ENCODE measurements at regions not wholly inside any gene's neighbourhood (a gene's known extent, or its start where the extent isn't known, plus 50 kb on each side); places are given as distances from the start of the nearest gene placed in this dataset.

DNA sequence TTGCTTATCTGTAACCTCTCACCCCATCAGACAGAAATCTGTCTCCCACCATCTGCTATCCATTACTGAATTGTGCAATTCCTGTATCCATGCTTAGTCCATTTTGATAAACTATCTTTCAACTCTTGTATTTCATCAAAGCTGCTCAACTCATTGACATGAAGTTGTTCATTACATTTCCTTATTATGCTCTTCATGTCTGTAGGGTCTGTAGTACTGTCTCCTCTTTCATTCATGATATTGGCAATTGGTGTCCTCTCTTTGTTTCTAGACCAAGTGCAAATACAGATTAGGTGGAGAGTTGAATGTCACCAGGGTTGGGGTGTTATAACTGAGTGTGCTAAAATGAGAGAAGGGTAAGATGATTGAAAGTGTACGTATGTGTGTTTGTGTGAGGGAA is 69.2 kb upstream of the ADRA2C start:
- Histone ChIP-seq H3K4me1 (ENCODE audit: control insufficient read depth in 2 of 2, insufficient read depth in 2 of 2, low read length in 2 of 2) (no peaks in the 10 kb centered on the region), H3K36me3 (ENCODE audit: control insufficient read depth in 2 of 2, insufficient read depth in 2 of 2, low read length in 2 of 2) (no peaks in the 10 kb centered on the region), H3K9me3 (ENCODE audit: control insufficient read depth in 2 of 2, low read length in 2 of 2) (no peaks in the 10 kb centered on the region), H3K27me3 (ENCODE audit: control insufficient read depth in 2 of 2, insufficient read depth in 2 of 2, low read length in 2 of 2) (peaks cover 1 to 3% of the 10 kb centered on the region in 2 donors), H3K9ac (ENCODE audit: low read depth in 1 of 2, low read length in 2 of 2) (no peak overlapping the region), H3K4me3 (ENCODE audit: low read length in 2 of 2) (no peak overlapping the region), H3K27ac (ENCODE audit: low read depth in 2 of 2, low read length in 2 of 2) (no peak overlapping the region)

DNA sequence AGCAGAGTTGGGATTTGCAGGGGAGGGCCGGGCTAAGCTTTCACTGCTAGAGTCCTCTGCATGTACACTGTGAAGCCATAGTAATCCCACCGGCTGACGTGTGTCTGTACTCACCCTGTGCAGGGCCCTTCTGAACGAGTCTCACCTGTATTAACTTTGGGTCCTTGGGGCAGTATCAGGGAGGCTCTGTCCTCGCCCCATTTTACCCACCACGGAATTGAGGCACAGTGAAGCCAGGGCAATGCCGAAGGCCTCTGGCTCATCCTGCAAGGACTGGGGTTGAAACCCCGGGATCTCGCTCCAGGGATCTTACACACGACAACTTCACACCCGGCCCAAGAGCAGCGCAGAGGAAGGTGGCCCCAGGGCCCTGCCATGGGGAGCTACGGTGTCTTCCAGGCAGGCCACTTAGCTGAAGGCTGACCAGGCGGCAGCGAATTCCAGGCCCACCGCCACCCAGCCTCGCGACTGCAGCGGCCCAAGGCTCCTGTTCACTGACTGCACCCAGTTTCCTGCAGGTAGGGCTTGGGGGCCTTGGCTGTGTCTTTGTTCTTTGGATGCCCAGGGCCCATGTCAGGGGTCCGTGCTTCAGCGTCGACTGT is 75.5 kb upstream of the ADRA2C start:
- H3K9ac ChIP-seq (ENCODE audit: low read depth in 1 of 2, low read length in 2 of 2): no peak overlapping the region
- H3K27ac ChIP-seq (ENCODE audit: low read depth in 2 of 2, low read length in 2 of 2): no peak overlapping the region
- H3K36me3 ChIP-seq (ENCODE audit: control insufficient read depth in 2 of 2, insufficient read depth in 2 of 2, low read length in 2 of 2): no peaks in the 10 kb centered on the region
- no peaks in the 10 kb centered on the region for H3K4me1 ChIP-seq (ENCODE audit: control insufficient read depth in 2 of 2, insufficient read depth in 2 of 2, low read length in 2 of 2)
- H3K9me3 ChIP-seq (ENCODE audit: control insufficient read depth in 2 of 2, low read length in 2 of 2): no peaks in the 10 kb centered on the region
- H3K4me3 ChIP-seq (ENCODE audit: low read length in 2 of 2): no peak overlapping the region
- no peaks in the 10 kb centered on the region for H3K27me3 ChIP-seq (ENCODE audit: control insufficient read depth in 2 of 2, insufficient read depth in 2 of 2, low read length in 2 of 2)

DNA sequence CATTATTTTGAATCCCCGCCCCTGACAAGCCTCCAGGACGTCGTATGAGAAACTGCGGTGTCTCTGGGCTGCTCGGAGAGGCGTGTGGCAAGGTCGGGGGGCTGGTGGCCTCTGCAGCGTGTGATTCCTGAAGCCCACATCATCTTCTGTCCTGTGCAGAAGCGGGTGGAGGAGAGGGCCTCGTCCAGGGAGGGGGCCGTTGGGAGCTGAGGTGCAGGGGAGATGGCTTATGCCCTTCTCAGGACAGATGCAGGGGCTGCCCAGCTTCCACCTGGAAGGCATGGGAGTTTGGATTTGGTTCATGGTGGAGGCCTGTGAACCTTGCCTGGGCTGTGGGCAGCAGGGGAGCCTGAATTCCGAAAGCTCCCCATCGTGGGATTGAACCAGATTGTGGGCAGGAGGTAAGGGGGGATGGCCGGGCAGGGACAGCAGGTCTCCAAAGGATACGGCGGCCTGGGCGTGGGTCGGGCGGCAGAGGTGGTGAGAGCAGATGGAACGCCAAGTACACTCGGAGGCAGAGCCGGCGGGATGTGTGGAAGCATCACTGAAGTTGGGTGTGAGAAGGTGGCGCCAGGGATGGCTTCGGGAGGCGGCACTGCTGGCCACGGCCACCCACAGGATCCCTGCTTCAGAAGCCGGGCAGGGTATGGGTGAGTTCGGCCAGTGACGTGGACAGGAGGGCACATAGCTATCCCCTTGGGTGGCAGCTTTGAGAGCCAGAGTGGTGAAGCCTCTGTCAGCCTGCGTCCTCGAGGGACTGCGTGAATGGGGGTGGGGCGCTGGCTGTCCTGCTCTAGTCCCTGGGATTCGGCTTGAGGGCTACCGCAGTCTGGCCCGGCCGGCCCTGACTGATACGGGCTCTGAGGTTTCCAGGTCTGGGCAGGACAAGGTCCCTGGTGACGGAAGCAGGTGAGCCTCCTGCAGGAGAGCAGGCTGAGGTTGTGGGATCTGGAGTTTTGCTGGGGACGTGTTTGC is 76.3 kb upstream of the ADRA2C start:
- Histone ChIP-seq H3K4me3 (ENCODE audit: low read length in 2 of 2) (no peak overlapping the region), H3K36me3 (ENCODE audit: control insufficient read depth in 2 of 2, insufficient read depth in 2 of 2, low read length in 2 of 2) (no peaks in the 10 kb centered on the region), H3K9ac (ENCODE audit: low read depth in 1 of 2, low read length in 2 of 2) (no peak overlapping the region), H3K27ac (ENCODE audit: low read depth in 2 of 2, low read length in 2 of 2) (no peak overlapping the region), H3K9me3 (ENCODE audit: control insufficient read depth in 2 of 2, low read length in 2 of 2) (no peaks in the 10 kb centered on the region), H3K4me1 (ENCODE audit: control insufficient read depth in 2 of 2, insufficient read depth in 2 of 2, low read length in 2 of 2) (no peaks in the 10 kb centered on the region), H3K27me3 (ENCODE audit: control insufficient read depth in 2 of 2, insufficient read depth in 2 of 2, low read length in 2 of 2) (no peaks in the 10 kb centered on the region)

DNA sequence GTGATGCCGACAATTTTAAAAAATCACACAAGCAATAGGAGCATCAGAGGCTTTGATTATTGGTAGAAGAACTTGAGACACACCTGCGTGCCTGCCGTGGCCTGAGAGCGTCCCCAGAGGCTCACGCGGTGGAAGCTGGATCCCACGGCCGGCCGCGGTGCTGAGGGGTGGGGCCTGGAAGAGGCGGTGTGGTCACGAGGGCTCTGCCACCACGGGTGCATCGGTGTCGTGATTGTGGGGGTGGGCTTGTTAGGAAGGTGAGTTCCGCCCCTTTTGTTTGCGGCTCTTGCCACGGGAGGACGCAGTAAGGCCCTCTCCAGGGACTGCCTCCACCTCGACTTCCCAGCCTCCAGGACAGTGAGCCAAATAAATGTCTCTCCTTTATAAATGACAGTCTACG is 77.2 kb upstream of the ADRA2C start:
- Histone ChIP-seq H3K27ac (ENCODE audit: low read depth in 2 of 2, low read length in 2 of 2) (no peak overlapping the region), H3K4me3 (ENCODE audit: low read length in 2 of 2) (no peak overlapping the region), H3K4me1 (ENCODE audit: control insufficient read depth in 2 of 2, insufficient read depth in 2 of 2, low read length in 2 of 2) (no peaks in the 10 kb centered on the region), H3K9ac (ENCODE audit: low read depth in 1 of 2, low read length in 2 of 2) (no peak overlapping the region), H3K27me3 (ENCODE audit: control insufficient read depth in 2 of 2, insufficient read depth in 2 of 2, low read length in 2 of 2) (no peaks in the 10 kb centered on the region), H3K36me3 (ENCODE audit: control insufficient read depth in 2 of 2, insufficient read depth in 2 of 2, low read length in 2 of 2) (no peaks in the 10 kb centered on the region), H3K9me3 (ENCODE audit: control insufficient read depth in 2 of 2, low read length in 2 of 2) (no peaks in the 10 kb centered on the region)

DNA sequence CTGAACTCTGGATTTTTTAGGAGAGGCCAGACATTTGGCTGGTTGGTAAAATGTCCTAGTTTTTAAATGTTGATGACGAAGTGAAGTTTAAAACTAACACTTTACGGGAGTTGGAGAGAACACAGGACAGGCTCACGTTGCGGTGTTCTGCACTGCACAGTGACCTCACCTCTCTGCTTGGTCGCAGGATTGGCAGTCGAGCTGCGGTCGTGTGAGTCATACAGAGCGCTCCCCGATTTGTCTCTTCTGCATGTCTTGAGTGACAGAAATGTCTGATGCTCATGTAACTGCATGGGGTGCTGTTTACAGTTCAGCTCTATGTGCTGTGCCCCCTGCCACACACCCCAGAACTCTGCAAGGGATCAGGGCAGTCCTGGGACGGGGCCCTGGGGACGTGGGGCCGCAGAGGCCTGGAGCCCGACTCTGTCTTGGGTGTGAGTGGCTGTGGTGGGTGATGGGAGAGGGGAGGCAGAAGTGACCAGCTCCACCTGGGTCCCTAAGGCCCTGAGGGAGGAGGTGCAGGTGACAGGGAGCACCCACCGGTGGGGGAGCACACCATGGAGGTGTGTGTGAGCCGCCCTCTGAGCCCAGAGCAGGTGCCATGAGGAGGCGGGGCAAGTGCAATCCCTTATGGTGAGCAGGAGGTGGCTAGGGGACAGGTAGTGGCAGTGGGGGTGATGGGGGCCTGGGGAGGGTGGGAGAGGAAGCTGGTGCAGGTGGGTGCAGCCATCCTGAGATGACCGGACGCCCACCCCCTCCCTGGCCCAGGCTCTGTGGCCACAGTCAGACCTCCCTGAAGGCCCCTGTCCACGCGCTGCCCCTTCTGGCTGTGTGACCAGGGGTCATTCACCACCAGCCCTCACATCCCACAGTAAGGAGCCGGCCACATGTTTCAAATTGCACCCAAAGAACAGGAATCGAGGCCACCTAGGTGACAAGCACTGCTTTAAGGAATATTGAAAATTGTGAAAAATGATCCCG is 77.9 kb upstream of the ADRA2C start:
- no peak overlapping the region for H3K4me3 ChIP-seq (ENCODE audit: low read length in 2 of 2)

DNA sequence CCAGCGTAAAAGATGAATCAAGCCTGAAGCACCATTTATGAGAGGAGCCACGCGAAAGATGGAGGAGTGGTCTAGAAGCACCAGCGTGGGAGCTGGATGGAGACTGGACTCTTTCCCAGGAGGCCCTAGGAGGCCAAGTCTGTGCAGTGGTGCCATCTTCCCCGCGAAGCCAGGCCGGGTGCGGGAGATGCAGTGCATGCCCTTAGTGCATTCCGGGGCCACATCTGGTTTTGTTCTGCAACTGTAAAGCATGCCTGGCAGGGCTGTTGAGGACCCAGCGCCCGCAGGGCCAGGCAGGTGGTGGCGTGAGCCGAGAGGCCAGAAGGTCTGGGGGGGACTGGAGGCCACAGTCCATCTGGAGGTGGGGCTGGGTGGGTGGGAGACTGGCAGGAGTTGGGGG is 78.6 kb upstream of the ADRA2C start:
- Histone ChIP-seq H3K9me3 (ENCODE audit: control insufficient read depth in 2 of 2, low read length in 2 of 2) (no peaks in the 10 kb centered on the region), H3K4me3 (ENCODE audit: low read length in 2 of 2) (no peak overlapping the region), H3K9ac (ENCODE audit: low read depth in 1 of 2, low read length in 2 of 2) (no peak overlapping the region), H3K36me3 (ENCODE audit: control insufficient read depth in 2 of 2, insufficient read depth in 2 of 2, low read length in 2 of 2) (no peaks in the 10 kb centered on the region), H3K27ac (ENCODE audit: low read depth in 2 of 2, low read length in 2 of 2) (no peak overlapping the region), H3K4me1 (ENCODE audit: control insufficient read depth in 2 of 2, insufficient read depth in 2 of 2, low read length in 2 of 2) (no peaks in the 10 kb centered on the region), H3K27me3 (ENCODE audit: control insufficient read depth in 2 of 2, insufficient read depth in 2 of 2, low read length in 2 of 2) (no peaks in the 10 kb centered on the region)

More for the DNA sequence above, 77.9 kb upstream of the ADRA2C start:
- Histone ChIP-seq H3K4me1 (ENCODE audit: control insufficient read depth in 2 of 2, insufficient read depth in 2 of 2, low read length in 2 of 2) (no peaks in the 10 kb centered on the region), H3K9me3 (ENCODE audit: control insufficient read depth in 2 of 2, low read length in 2 of 2) (no peaks in the 10 kb centered on the region), H3K36me3 (ENCODE audit: control insufficient read depth in 2 of 2, insufficient read depth in 2 of 2, low read length in 2 of 2) (no peaks in the 10 kb centered on the region), H3K27me3 (ENCODE audit: control insufficient read depth in 2 of 2, insufficient read depth in 2 of 2, low read length in 2 of 2) (no peaks in the 10 kb centered on the region), H3K27ac (ENCODE audit: low read depth in 2 of 2, low read length in 2 of 2) (no peak overlapping the region), H3K9ac (ENCODE audit: low read depth in 1 of 2, low read length in 2 of 2) (no peak overlapping the region)

DNA sequence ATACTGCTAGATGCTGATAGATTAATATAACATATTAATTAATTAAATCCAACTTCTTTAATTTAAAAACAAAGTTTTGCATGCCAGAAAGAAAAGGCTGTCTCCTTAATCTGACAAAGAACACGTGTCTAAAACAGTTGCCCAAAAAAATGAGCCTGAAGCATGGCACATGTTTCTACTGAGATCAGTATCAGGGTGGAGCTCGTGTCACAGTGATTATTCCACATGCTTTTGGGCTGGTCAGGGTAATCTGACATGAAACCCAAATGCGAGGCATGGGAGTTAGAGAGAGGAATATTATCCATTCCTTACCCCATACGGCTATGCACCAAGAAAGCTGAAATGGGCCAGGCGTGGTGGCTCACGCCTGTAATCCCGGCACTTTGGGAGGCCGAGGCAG is 79.4 kb upstream of the ADRA2C start:
- no peak overlapping the region for H3K27ac ChIP-seq (ENCODE audit: low read depth in 2 of 2, low read length in 2 of 2)
- H3K27me3 ChIP-seq (ENCODE audit: control insufficient read depth in 2 of 2, insufficient read depth in 2 of 2, low read length in 2 of 2): no peaks in the 10 kb centered on the region
- H3K9me3 ChIP-seq (ENCODE audit: control insufficient read depth in 2 of 2, low read length in 2 of 2): no peaks in the 10 kb centered on the region
- no peaks in the 10 kb centered on the region for H3K36me3 ChIP-seq (ENCODE audit: control insufficient read depth in 2 of 2, insufficient read depth in 2 of 2, low read length in 2 of 2)
- H3K9ac ChIP-seq (ENCODE audit: low read depth in 1 of 2, low read length in 2 of 2): no peak overlapping the region
- H3K4me3 ChIP-seq (ENCODE audit: low read length in 2 of 2): no peak overlapping the region
- H3K4me1 ChIP-seq (ENCODE audit: control insufficient read depth in 2 of 2, insufficient read depth in 2 of 2, low read length in 2 of 2): no peaks in the 10 kb centered on the region

DNA sequence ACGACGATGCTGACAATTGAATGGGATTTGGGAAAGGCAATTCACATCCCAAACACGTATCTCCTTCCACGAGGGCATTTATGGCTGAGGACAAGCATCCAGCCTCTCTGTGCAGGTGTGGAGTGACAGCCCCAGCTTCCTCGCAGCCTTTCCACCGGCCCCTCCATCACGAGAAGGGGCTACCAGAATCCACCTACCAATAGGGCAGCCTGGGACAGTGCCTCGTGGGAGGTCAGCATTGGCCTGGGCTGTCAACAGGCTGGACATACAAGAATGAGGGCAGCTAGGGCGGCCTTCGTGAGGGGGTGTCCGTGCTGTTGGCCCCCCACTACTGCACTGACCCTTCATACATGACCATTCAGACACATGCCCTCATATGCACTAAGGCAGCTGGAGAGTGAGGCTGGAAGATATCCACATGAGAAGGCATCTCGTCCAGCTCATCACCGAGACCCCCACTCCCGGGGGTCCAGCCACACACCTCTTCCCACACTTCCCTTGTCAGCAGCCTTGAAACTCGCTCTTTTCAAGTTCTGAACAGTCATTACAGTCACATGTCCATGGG is 81.0 kb upstream of the ADRA2C start:
- H3K36me3 ChIP-seq (ENCODE audit: control insufficient read depth in 2 of 2, insufficient read depth in 2 of 2, low read length in 2 of 2): no peaks in the 10 kb centered on the region
- H3K27me3 ChIP-seq (ENCODE audit: control insufficient read depth in 2 of 2, insufficient read depth in 2 of 2, low read length in 2 of 2): no peaks in the 10 kb centered on the region
- no peaks in the 10 kb centered on the region for H3K4me1 ChIP-seq (ENCODE audit: control insufficient read depth in 2 of 2, insufficient read depth in 2 of 2, low read length in 2 of 2)
- no peaks in the 10 kb centered on the region for H3K9me3 ChIP-seq (ENCODE audit: control insufficient read depth in 2 of 2, low read length in 2 of 2)
- H3K4me3 ChIP-seq (ENCODE audit: low read length in 2 of 2): no peak overlapping the region
- no peak overlapping the region for H3K9ac ChIP-seq (ENCODE audit: low read depth in 1 of 2, low read length in 2 of 2)
- H3K27ac ChIP-seq (ENCODE audit: low read depth in 2 of 2, low read length in 2 of 2): no peak overlapping the region

DNA sequence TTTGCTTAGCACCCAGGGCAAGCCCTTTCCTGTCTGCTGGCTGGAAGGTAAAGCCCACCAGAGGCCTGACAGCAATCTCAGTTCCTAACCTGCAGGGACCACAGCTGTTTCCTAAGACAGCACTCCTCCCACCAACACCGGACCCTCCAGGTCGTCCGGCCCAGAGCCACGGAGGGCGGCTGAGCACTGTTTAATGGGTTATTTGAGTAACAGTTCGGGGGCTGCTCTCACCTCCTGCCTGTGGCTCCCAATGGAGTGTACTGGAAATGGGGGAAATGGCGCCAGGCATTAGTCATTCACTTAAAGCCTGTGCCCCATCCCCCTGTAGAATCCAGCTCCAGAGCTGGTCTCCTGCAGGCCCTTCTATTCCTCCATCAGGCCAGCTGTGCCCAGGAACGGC is 81.6 kb upstream of the ADRA2C start:
- Histone ChIP-seq H3K4me1 (ENCODE audit: control insufficient read depth in 2 of 2, insufficient read depth in 2 of 2, low read length in 2 of 2) (no peaks in the 10 kb centered on the region), H3K27me3 (ENCODE audit: control insufficient read depth in 2 of 2, insufficient read depth in 2 of 2, low read length in 2 of 2) (no peaks in the 10 kb centered on the region), H3K27ac (ENCODE audit: low read depth in 2 of 2, low read length in 2 of 2) (no peak overlapping the region), H3K36me3 (ENCODE audit: control insufficient read depth in 2 of 2, insufficient read depth in 2 of 2, low read length in 2 of 2) (no peaks in the 10 kb centered on the region), H3K9ac (ENCODE audit: low read depth in 1 of 2, low read length in 2 of 2) (no peak overlapping the region), H3K9me3 (ENCODE audit: control insufficient read depth in 2 of 2, low read length in 2 of 2) (no peaks in the 10 kb centered on the region), H3K4me3 (ENCODE audit: low read length in 2 of 2) (no peak overlapping the region)
